A172 (cell line): ENCODE measurements at regions not wholly inside any gene's neighbourhood (a gene's known extent, or its start where the extent isn't known, plus 50 kb on each side); places are given as distances from the start of the nearest gene placed in this dataset.
"Not testable (repeated sequence)": the region's sequence is repeated elsewhere in the genome, so short reads cannot be mapped to it uniquely, and the experiment has no call there.

Experiments
- DNase-seq: peaks from one replicate; pipeline ENCODE4 v3.0.0-alpha.2; 2015; ENCODE audit warnings: low spot score

DNA sequence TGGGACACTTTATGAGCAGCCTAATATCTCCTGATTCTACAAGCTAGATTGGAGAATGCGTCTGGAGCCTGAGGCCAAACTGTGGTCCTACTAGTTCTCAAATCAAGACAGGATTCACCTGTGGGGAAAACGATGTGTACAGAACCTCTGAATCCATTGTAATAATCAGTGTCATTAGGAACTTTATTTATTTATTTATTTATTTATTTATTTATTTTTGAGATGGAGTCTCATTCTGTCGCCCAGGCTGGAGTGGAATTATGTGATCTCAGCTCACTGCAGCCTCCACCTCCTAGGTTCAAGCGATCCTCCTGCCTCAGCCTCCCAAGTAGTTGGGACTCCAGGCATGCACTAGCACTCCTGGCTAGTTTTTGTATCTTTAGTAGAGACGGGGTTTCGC lies 52.6 kb upstream of the KIF26B start:
- DNase-seq = not testable (repeated sequence)

DNA sequence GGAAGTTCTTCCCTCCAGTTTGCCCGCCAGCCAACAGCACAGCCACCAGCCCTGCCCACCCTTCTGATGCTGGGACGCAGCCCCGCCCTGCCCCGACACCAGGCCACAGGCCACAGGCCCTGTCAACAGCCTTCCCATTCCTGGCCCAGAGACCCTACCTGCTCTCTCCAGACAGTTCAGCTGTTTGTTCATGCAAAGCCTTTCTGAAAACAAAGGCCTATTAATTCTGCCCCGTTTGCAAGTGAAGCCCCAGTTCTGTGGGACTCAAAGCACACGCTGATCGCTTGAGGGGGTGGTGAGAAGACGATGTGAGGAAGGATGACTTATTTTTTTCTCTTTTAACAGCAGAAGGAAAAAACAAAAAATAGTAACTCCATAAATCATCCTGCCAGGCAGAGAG lies 55.4 kb upstream of the KIF26B start:
- DNase-seq = no peak

DNA sequence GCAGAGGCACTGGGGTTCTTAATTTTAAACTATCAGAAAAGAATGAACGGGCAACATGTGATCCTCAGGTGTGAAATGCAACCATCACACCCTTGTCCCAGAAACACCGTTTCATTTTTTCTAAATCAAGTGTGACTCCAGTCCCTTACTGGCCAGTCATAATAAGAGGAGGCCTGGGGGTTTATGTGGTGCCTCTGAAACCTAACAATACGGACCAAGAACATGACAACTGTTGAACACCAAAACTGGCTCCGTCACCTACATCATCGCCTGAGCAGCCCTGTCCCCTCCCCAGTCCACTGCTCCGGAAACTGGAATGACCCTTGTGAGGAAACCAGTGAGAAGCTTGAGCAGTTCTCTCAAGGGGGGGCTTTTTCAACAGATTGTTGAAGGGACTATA lies 55.9 kb upstream of the KIF26B start:
- DNase-seq = no peak

DNA sequence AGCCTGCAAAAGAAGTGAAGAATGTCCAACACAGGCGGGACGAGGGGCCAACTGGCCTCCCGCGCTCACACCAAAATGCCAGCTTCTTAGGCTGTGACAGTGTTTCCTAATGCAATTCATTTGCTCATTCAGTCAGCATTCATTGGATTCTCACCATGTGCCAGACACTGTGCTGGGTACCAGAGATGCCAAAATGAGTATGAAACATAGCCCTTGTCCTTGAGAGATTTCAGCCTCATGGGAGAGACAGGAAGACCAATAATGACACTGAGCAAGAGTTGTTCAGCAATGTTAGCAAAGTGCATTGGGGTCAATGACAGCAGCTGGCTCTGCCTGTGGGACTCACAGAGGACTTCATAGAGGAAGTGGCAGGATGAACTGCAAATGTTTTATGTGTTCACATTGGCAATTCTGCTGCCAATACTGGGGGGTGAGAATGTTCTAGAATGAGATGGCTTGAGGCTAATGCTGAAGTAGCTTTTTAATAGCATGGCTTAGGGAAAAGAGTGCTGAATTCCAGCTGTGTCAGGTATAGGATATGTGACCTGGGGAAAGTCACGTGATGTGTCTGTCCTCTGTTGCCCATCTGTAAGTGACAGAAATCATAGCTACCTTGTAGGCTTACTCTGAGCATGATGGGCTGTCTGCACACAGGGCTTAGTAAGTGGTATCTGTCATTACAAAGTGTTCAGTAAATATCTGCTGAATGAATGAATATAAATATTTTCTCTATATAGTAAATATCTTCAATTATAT lies 58.3 kb upstream of the KIF26B start:
- DNase-seq = no peak

DNA sequence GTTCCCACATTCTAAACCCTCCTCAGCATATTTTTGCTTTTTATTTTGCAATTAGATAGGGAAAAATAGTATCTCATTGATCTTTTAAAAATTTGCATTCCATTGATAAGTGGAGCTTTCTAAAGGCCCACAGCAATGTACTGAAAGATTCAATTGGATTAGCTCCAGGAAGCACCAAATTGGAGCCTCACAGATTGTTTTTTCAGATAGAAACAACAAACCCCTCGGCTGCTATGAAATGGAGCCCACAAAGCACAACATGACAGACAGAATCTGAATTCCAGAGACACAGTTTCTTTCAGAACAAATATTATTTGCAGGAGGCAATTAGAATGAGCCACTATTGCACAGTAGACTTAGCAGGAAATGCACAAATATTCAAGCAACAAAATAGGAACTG lies 58.9 kb upstream of the KIF26B start:
- DNase-seq = no peak

DNA sequence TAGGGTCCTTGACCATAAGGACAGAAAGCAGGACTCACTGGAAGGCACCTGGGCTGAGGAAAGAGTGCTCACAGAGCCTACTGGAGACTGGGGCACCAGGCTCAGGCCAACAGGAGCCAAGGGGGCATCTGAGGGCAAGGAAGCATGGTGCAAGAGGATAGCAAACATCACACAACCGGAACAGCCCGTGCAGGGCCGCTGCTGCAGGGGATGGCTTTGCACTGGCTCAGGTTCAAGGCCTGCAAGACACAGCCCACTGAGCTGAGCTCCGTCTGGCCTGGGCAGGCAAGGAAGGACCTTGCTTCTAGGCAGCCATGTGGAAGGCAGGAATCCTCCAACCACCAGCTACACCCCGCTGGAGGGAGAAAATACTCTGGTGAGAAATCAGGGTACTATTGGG lies 59.8 kb upstream of the KIF26B start:
- no peak for DNase-seq

DNA sequence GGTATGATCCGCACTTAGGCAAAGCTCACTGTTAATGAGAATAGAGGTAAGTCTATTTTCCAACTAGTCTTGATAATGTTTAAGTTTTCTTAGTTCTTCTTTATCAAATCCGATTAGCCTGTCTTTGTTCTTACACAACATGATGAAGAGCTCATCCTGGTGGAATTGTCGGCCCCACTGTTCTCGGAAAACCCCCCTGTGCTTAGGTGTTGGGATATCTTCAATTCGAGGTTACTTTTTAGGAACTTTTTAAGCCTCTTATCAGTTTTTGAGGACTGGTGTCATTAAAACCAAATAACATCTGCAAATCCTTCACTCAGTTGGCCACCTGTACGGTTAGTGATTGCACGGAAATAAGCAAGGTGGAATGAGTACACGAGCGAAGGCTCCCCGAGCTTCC lies 60.7 kb upstream of the KIF26B start:
- DNase-seq = no peak

DNA sequence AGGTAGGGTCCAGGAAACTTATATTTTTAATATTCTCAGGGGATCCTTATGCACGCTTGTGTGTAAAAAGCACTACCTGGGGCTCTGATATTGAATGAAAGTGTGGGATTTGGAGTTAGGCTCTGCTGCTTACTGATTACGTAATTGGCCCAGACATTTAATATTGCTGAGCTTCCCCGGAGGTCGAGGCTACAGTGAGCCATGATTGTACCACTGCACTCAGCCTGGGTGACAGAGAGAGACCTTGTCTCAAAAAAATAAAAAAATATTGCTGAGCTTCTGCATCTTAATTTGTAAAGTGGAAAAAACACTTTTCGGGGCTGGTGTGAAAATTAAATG lies 62.2 kb upstream of the KIF26B start:
- DNase-seq = no peak

DNA sequence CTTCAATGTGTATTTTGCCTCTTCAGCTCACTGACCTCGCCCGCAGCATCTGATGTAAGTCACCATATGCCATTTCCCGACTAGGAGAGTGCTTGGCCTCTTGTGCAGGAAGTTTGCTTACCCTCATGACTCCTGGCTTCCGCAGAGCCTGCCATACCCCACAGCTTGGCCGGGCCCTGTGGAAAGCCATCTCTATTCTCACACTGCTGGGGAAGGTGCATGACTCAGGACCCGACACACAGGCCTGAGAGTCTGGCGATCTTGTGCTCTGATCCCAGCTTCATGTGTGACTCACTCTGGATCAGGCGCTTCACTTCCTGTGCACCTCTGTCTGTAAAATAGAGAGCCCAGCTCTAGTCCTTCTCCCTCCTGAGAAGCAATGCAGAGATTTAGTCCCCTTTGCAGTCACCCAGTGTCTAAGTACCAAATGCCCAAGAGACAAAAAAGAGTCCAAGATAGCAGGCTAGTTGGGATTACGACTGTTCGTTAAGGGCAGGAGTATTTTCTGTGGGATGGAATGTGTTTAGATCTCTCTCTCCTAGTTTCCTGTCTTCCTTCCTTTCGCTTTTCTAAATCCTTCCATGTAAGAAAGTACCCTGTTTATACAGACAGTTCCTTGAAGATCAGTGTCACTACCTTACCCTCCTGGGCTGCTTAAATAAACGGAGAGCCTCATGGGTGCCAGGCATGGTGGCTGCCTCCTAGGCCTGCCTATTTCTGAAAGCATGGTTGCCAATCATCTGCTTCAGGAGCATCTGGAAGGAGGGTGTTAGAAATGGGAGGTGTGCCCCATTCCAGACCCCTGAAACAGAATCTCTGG lies 62.8 kb upstream of the KIF26B start:
- DNase-seq = peak; percentile 99

DNA sequence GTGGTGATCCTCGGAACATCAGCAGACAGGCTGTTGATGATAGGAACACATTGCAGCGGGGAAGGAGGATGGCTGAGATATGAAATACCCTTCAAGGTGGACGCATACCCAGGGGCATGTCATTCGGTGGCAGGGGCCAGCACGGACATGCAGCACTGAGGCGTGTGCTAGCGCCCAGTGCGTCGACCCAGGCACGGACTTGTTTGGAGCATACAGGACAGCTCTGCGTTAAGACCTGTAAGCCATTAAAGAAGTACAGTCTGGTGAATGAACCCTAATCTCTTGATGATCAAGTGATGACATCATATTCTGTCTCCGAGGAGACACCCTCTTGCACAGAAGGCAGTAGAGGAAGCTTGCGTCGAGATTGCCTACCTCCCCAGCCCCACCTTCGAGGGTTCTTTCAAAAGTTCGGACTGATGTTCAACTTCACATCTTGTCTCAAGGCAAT lies 63.6 kb upstream of the KIF26B start:
- DNase-seq = peak; percentile 44

DNA sequence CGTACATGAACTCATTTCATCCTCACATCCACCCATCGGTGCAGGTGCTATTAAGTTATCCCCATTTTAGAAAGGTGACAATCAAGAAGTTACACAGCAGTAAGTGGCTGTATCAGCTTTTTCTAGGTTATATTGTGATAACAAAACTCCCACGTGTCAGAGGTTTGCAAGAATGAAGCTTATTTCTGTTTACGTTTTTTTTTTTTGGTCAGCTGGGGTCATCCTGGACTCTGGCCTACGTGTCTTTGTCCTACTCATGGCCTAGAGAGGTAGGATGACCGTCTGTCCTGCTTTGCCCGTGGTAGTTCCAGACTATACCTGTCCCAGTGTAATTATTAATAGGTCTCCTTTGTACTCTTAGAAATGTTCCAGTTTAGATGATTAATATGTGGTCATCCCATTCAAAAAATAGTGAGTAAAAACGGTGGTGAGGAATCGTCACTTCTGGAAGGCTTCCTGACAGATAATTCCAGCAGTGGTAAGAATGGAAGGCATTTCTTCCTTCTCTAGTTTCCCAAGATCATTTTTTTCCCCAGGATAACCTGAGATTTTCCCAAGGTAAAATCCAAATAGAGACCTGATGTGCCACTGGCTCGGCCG lies 64.2 kb upstream of the KIF26B start:
- DNase-seq = no peak

DNA sequence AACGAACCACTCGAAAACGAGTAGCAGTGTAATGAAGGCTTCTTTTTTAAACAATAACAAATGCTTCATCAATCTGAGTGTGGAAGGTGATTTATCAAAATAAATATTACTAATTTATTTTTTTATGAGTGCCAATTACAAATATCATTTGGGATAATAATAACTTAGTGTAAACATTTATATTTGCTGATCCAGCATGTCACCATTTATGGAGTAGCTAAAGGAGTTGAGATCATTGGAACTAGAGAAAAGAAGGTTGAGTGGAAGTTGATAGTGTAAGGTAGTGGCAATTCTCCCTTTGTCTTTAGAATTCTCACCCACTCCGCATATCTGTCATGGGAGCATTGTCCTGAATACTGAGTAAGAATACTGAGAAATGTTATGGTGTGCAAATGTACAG lies 67.1 kb upstream of the KIF26B start:
- DNase-seq = no peak

DNA sequence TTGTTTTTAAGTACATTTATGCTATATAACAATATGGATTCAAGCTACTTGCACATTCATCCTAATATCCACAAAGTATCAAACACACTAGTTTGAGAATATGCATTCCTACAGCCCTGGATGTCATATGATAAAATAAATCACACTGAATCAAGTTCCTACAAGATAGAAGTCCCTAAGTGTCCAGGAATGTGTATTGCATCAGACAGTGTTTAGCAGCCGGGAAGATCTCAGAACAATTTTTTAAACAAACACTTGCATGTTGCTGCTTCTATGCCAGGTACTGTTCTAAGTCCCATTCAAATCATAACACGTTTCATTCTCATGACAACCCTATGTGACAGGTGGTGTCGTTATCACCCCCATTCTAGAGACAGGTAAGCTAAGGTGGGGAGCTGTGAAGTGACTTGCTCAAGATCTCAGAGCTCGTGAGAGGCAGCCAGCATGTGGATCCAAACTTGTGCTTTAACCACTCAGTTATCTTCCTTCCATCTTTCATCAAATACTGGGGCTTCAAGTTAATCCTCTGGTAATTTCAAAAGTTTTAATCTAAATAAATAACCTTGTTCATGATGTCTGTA lies 68.3 kb upstream of the KIF26B start:
- peak; percentile 23 for DNase-seq

DNA sequence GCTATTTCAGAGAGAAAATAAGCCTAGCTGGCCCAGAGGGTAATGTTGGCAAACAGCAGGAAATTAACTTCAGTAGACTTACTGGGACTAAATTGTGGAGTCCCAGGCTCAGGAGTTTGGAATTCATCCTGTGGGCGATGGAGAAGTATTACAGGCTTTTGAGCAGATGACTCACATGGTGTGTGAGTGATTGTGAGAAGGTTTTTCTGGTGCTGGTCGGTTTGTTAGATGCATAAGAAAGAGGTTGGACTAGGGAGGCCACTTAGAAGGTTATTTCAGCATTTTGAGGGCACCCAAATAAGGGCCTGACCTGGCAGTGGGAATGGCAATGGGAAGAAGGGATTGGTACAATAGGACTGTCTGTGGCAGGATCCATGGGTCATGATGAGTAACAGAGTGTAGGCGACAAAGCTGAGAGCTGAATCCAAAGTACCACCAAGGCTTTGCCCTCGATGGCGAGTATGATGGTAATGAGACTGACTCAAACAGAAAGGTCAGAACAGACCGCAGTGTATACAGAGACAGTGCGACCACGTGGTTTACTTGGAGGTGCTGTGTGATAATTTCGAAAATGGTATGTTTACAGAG lies 69.2 kb upstream of the KIF26B start:
- peak; percentile 94 for DNase-seq

DNA sequence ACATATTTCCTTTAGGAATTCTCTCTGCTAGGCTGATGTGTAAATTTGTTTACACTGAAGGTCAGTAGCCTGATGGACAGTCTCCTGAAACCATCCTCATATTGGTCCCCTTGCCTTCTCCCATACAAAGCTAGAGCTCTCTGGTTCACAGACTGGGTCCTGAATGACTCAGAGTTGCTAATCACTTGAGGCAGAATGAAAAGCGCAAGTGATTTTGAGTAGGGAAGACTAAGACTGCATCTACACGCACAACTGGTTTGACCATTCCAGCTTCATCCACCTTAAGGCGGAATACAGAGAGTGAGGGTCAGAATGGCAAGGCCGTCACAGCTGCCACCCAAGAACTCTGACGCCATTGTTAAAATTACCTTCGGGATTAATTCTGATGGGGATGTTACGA lies 70.2 kb upstream of the KIF26B start:
- DNase-seq = peak; percentile 26

DNA sequence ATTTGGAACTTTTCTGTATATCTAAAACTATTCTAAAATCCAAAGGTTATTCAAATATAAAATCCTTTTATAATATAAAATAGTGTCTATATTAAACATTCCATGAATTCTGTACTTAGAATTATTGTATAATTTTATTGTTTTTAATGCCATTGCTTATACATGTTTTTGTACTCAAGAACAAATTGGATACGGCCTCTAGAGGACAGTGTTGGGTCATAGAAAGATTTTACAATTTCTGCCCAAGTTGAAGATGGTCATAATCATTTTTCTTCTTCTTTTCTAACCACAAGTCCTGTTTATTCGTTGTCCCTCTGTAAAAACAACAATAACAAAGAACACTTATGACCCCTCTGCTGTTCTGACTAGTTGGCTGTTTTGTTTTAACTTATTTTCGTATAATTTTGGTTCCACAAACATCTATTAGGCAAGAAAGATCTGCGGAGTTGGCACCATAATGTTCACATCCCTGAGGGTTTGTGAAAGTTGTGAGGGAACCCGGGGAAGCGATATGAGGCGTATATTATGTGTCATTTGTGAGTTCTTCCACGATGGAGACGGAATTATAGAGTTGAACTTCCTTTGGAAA lies 75.7 kb upstream of the KIF26B start:
- peak; percentile 57 for DNase-seq

DNA sequence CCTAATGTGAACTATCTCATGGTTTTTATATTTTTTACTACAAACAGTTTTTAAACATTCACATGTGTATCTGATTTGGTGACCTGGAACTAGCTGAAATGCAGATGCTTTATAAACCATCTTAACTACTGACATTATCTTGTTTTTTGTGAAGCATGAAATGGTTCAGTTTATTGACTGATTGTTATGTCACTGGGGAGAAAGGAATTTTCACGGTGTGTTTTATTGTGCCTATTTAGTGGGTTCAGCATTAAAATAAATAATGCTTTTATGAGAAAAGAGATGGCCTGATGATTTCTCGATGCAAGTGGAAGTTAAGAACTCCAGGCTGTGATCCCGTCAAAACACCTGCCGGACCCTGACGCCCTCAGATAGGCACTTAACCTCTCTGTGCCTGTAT lies 79.9 kb upstream of the KIF26B start:
- no peak for DNase-seq

DNA sequence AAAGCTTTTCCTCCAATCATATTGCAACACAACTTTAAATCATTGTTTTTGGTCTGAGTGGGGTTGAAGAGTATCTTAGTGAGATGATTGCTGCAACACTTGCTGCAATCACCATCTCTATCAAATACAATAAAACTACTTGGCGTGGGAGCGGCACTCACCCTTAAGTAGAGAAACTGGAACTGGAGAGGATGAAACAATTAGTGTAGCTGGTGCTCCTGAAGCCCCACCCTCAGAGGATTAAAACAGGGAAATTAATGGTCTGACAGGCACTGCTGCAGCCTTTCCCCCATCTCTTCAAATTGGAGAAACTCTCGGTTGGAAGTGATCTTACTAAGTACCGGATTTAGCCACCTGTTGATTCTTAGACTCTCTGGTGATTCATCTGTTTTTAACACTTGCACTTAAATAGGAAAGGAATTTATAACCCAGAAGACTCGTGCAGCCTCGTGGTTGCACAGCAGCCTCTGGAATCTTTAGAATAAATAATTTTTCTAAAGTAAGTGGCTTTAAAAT lies 80.5 kb upstream of the KIF26B start:
- DNase-seq = peak; percentile 70

DNA sequence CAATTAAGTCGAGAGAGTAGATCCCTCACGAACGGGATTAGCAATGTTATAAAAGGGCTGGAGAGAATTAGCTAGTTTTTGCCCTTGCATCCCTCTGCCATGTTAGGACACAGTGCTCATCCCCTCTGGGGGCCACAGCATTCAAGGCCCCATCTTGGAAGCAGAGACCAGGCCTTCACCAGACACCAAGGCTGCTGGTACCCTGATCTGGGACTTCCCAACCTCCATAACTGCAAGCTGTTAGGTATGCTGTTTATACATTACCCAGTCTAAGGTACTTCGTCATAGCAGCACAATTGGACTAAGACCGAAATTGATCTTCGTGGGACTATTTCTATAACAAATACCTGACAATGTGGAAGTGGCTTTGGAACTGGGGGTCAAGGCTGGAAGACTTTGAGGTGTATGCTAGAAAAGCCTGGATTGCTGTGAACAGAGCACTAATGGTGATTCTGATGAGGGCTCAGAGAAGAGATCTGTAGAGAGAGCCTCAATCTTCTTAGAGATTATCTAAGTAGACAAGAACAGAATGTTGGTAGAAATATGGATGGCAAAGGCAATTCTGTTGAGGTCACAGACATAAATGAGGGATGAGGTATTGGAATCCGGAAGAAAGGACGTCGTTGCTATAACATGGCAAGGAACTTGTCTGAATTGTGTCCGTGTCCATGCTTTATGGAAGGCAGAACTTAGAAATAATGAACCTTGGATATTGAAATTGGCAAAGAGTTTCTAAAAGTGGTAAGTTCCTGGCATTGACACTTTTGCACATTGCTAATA lies 83.8 kb upstream of the KIF26B start:
- no peak for DNase-seq

DNA sequence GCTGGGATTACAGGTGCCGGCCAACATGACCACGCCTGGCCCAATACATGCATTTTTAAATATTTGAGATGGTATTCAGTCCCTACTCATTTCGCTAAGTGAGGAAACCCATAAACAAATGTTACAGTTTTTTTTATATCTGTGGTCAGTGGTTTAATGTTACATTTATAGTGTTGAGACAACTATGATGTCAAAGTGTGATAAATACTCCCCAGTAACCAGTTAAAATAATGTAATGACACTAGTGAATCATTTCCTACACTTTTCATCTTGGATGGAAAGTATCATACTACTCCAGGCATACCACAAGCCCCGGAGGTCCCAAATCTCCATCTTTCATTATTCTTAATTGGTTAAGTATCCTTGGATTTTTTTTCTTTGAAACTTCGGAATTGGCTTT lies 87.5 kb upstream of the KIF26B start:
- DNase-seq = peak; percentile 74
